Smooth muscle cell (in vitro differentiated cells): ENCODE measurements at regions not wholly inside any gene's neighbourhood (a gene's known extent, or its start where the extent isn't known, plus 50 kb on each side); places are given as distances from the start of the nearest gene placed in this dataset.

Experiments used
- DNase-seq: peaks from one replicate; lab custom pipeline; 2025; ENCODE audit not compliant: unreplicated experiment; lab: John Stamatoyannopoulos, UW
- H2AFZ ChIP-seq: fragments of 200-600 bp; sonication (generic); 2 replicates; pipeline ENCODE4 v1.6.0; 2016; ENCODE audit warnings: antibody characterized with exemption, low read depth, mild to moderate bottlenecking
- H3F3A ChIP-seq: fragments of 200-600 bp; sonication (generic); 2 replicates; pipeline ENCODE4 v1.6.0; 2017; ENCODE audit warnings: antibody characterized with exemption, low read depth
- H3K27ac ChIP-seq: fragments of 200-600 bp; sonication (generic); 2 replicates; pipeline ENCODE4 v1.5.1; 2016; ENCODE audit warnings: low read depth, mild to moderate bottlenecking
- H3K27me3 ChIP-seq: fragments of 200-600 bp; sonication (generic); 2 replicates; pipeline ENCODE4 v1.6.1; 2016; ENCODE audit warnings: low read depth, mild to moderate bottlenecking
- H3K36me3 ChIP-seq: fragments of 200-600 bp; sonication (generic); 2 replicates; pipeline ENCODE4 v1.5.1; 2016; ENCODE audit warnings: low read depth
- H3K4me1 ChIP-seq: fragments of 200-600 bp; sonication (generic); 2 replicates; pipeline ENCODE4 v1.5.1; 2016; ENCODE audit warnings: low read depth
- H3K4me2 ChIP-seq: fragments of 200-600 bp; sonication (generic); 2 replicates; pipeline ENCODE4 v1.6.0; 2016; ENCODE audit warnings: mild to moderate bottlenecking
- H3K4me3 ChIP-seq: fragments of 200-600 bp; sonication (generic); 2 replicates; pipeline ENCODE4 v1.5.1; 2016; ENCODE audit warnings: mild to moderate bottlenecking
- H3K79me2 ChIP-seq: fragments of 200-600 bp; sonication (generic); 2 replicates; pipeline ENCODE4 v1.6.0; 2016; ENCODE audit warnings: low read depth, mild to moderate bottlenecking
- H3K9ac ChIP-seq: fragments of 200-600 bp; sonication (generic); 2 replicates; pipeline ENCODE4 v1.6.0; 2016; ENCODE audit warnings: low read depth
- H3K9me3 ChIP-seq: fragments of 200-600 bp; sonication (generic); replicated peaks from 2 replicates; pipeline ENCODE4 v1.5.1; 2016; ENCODE audit warnings: low read depth
- H4K20me1 ChIP-seq: fragments of 200-600 bp; sonication (generic); 2 replicates; pipeline ENCODE4 v1.6.0; 2016; ENCODE audit warnings: low read depth
- WGBS: methylation state at CpG from one replicate; pipeline ENCODE4 v1.1.7; 2016; ENCODE audit warnings: low lambda C conversion rate; 5-methylcytosine and 5-hydroxymethylcytosine counted together
- TF ChIP-seq, protein P1 (sequence below): fragments of 200-600 bp; sonication (generic); IDR thresholded peaks from 2 replicates; pipeline ENCODE4 v1.5.1; 2017; ENCODE audit warnings: borderline replicate concordance, mild to moderate bottlenecking, antibody characterized with exemption; ENCODE audit not compliant: insufficient read depth, poor library complexity, severe bottlenecking

- 74% methylated on average over 2 of the region's 2 CpGs for WGBS
- Histone ChIP-seq H3K4me1 (no peaks in the 10 kb centered on the region), H3K4me2 (no peak overlapping the region), H3K36me3 (no peaks in the 10 kb centered on the region), H3K27me3 (peaks cover 44% of the 10 kb centered on the region), H3K4me3 (no peak overlapping the region), H2AFZ (no peak overlapping the region), H4K20me1 (no peaks in the 10 kb centered on the region), H3K27ac (no peak overlapping the region), H3K9me3 (no peaks in the 10 kb centered on the region), H3K79me2 (no peaks in the 10 kb centered on the region), H3F3A (no peaks in the 10 kb centered on the region), H3K9ac (no peak overlapping the region)
- DNase-seq = no peak
- TF ChIP-seq, protein P1, sequence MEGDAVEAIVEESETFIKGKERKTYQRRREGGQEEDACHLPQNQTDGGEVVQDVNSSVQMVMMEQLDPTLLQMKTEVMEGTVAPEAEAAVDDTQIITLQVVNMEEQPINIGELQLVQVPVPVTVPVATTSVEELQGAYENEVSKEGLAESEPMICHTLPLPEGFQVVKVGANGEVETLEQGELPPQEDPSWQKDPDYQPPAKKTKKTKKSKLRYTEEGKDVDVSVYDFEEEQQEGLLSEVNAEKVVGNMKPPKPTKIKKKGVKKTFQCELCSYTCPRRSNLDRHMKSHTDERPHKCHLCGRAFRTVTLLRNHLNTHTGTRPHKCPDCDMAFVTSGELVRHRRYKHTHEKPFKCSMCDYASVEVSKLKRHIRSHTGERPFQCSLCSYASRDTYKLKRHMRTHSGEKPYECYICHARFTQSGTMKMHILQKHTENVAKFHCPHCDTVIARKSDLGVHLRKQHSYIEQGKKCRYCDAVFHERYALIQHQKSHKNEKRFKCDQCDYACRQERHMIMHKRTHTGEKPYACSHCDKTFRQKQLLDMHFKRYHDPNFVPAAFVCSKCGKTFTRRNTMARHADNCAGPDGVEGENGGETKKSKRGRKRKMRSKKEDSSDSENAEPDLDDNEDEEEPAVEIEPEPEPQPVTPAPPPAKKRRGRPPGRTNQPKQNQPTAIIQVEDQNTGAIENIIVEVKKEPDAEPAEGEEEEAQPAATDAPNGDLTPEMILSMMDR = no peak
Measured at GRCh38 chrX:139199933-139200332, 330.6 kb upstream of the F9 start.

- no peak overlapping the region for H3K4me3 ChIP-seq
- TF ChIP-seq, protein P1 = no peak
- H3K79me2 ChIP-seq = no peaks in the 10 kb centered on the region
- peaks cover 47% of the 10 kb centered on the region for H3K27me3 ChIP-seq
- no peak overlapping the region for H2AFZ ChIP-seq
- H3F3A ChIP-seq = no peaks in the 10 kb centered on the region
- H3K4me2 ChIP-seq = no peak overlapping the region
- DNase-seq = no peak
- no peak overlapping the region for H3K27ac ChIP-seq
- H3K4me1 ChIP-seq = no peaks in the 10 kb centered on the region
- no peaks in the 10 kb centered on the region for H4K20me1 ChIP-seq
- H3K36me3 ChIP-seq = no peaks in the 10 kb centered on the region
- no peak overlapping the region for H3K9ac ChIP-seq
- no peaks in the 10 kb centered on the region for H3K9me3 ChIP-seq
Measured at GRCh38 chrX:139198936-139199335, 331.6 kb upstream of the F9 start.

DNA sequence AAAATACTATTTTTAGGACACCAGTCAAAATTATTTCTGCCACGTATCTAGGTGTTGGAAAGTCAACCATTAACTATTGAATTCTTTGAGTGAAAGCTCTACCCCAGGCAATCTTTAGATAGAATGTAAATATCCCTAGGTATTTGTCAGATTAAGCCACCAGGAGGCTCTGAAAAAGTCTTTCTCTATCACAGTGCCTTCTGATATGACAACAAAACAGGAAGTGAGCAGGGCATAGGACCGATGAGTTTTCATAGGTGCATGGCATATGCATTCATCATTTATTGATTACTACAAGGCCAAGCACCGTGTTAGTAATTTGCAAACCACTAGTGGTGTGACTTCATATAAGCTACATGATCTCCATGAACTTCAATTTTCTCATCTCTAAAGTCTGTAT lies 333.6 kb upstream of the F9 start:
- Histone ChIP-seq H3F3A (no peaks in the 10 kb centered on the region), H3K27me3 (peaks cover 35% of the 10 kb centered on the region), H3K9me3 (no peaks in the 10 kb centered on the region), H3K4me2 (no peak overlapping the region), H3K27ac (no peak overlapping the region), H3K4me1 (no peaks in the 10 kb centered on the region), H2AFZ (no peak overlapping the region), H3K4me3 (no peak overlapping the region), H3K9ac (no peak overlapping the region), H4K20me1 (no peaks in the 10 kb centered on the region), H3K79me2 (no peaks in the 10 kb centered on the region), H3K36me3 (no peaks in the 10 kb centered on the region)
- WGBS = 73% methylated on average over 3 of the region's 3 CpGs
- DNase-seq = no peak
- TF ChIP-seq, protein P1 = no peak

DNA sequence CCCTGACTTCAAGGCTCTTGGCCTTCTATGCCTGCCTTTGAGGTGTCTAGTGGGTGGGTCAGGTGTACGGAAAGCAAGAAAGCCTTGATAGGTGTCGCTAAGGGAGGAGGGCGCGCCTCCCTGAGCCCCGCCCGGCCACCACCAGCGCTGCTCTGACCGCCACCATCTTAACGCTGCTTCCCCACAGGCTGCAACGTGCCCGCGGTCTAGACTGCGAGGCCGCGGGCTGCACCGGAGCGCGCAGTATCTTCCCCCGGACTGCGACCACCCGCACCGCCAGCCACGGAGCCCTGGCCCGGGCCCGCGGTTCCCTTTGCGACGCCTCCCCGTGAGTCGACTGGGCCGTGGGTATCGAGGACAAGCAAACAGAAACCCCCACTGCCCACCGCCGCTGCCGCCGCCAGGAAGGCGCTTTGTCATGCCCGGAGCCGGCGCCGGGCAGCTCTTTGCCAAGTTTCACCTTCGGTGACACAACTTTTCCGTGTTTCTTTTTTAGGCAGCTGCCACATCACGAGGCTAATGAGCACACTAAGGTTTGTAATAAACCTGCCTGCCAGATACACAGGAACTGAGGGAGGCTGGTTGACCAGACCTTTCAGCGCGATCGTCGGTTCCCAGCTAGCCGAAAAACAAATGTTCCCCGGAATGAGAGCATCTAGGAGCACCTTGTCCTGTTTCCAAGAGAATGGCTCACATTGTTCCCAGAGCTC lies 335.8 kb upstream of the F9 start:
- H3K4me1 ChIP-seq = no peaks in the 10 kb centered on the region
- H3K36me3 ChIP-seq = no peaks in the 10 kb centered on the region
- H3K4me3 ChIP-seq = peak overlapping the region; percentile 45
- no peaks in the 10 kb centered on the region for H3K79me2 ChIP-seq
- no peak overlapping the region for H3K27ac ChIP-seq
- peak overlapping the region; percentile 81 for H3K4me2 ChIP-seq
- H3K9ac ChIP-seq = no peak overlapping the region
- peak overlapping the region; percentile 74 for H2AFZ ChIP-seq
- TF ChIP-seq, protein P1 = no peak
- H4K20me1 ChIP-seq = no peaks in the 10 kb centered on the region
- no peaks in the 10 kb centered on the region for H3K9me3 ChIP-seq
- peaks cover 33% of the 10 kb centered on the region for H3K27me3 ChIP-seq
- DNase-seq = no peak
- no peaks in the 10 kb centered on the region for H3F3A ChIP-seq
- WGBS = 48% methylated on average over 50 of the region's 50 CpGs
